CD4-positive, alpha-beta T cell treated with Interleukin-10 for 1 hour (primary cell): ENCODE measurements at regions not wholly inside any gene's neighbourhood (a gene's known extent, or its start where the extent isn't known, plus 50 kb on each side); places are given as distances from the start of the nearest gene placed in this dataset.

Source experiments
- DNase-seq: peaks from one replicate; pipeline ENCODE4 v3.0.0-alpha.2; 2020

GRCh38 chr2:181252262-181253148 lies 204.7 kb upstream of the ITGA4 start:
- no peak for DNase-seq

GRCh38 chr2:181253438-181253837 lies 203.7 kb upstream of the ITGA4 start:
- no peak for DNase-seq

DNA sequence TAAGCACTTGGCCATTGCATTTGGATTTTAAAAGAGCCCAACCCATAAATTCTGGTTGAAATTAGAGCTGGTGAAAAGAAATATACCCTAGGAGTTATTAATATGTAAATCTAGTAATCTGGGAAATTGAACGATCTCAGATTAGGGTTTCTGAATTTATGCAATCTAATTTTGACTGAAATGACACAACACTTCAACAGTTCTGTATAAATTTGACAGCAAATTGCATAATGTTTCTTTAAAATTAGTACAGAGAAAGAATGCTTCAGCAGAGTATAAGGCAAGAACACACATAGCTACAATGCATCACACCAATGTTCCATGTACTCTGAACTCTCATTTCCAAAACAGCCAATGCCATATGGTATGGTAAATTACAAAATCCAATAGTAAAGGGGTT lies 201.5 kb upstream of the ITGA4 start:
- no peak for DNase-seq

DNA sequence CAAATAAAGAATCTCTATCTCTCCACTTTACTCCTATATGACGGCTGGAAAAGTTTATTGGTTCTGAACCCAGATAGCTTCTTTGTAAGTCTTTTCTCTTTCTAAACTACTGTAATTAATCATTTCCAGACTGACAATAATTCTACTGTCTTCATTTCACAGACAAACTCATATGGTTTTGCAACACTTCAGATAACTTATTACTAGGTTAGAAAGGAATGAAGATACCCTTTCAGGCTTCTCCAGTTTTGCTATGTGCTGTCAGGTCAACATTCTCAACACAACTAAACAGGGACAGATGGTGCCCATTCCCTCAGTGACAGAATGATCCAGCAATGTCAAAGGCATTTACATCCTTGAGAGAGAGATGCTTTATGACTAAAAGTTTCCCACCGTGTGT lies 198.5 kb upstream of the ITGA4 start:
- DNase-seq = no peak

DNA sequence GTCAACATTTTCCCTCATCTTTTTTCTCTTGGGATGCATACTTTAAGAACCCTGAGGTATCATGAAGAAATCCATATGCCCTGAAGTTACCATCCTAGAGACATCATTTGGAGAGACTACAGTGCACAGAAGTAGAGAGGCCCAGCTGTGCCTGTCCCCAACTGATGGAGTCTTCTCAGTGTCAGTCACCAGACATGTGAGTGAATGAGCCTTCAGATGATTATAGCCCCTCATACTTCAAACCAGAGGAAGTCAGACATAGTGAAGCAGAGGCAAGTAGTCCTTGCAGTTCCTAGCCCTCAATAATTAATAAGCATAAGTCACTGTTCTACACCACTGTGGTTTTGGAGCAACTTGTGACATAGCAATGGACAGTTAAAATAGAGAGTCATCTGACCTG lies 194.4 kb upstream of the ITGA4 start:
- no peak for DNase-seq

GRCh38 chr2:181264001-181264400 lies 193.2 kb upstream of the ITGA4 start:
- no peak for DNase-seq

DNA sequence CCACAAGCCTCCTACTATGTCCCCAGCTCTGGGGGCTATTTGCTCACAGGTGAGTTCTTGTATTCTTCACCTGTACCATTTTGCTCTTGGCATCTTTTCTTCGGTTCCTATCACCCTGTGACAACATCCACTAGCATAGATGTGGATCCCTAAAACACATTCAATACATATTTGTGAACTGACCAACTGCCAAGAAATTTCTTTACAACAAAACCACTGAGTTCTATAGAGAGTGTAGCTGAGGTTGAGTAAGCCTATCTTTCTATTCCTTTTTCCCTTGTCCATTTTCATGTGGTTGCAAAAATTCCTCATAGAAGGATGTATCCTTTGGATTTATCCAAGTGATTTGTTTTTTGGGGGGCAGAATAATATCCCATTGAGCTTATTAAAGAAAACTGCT lies 192.7 kb upstream of the ITGA4 start:
- DNase-seq = no peak

GRCh38 chr2:181266614-181267013 lies 190.6 kb upstream of the ITGA4 start:
- DNase-seq = no peak

DNA sequence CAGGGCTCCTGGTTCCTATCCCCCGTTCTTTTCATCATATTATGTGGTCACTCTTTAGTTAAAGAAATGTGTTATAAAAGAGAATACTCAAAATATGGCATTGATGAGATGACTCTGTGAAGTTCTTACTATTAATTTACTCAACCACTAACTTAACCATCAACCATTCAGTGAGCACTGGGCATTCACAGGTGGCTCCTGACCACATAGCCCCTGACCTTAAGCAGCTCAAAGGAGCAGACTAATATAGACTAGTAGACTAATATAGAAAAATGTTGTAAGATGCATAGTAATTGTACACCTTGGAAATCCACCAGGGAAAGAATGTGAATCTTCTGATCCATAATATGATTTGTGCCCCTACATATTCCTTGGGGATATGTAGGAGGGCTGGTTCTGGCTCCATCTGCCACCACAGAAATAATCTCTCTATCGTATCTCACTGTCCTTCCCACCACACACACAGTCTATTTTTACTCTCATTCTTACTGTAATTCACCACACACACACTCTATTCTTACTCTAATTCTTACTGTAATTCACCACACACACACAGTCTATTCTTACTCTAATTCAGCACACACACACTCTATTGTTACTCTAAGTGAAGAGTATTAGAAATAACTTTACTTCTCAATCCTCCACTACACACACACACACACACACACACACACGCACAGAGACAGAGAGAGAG lies 188.9 kb upstream of the ITGA4 start:
- no peak for DNase-seq

GRCh38 chr2:181273986-181274385 lies 183.2 kb upstream of the ITGA4 start:
- DNase-seq = no peak

DNA sequence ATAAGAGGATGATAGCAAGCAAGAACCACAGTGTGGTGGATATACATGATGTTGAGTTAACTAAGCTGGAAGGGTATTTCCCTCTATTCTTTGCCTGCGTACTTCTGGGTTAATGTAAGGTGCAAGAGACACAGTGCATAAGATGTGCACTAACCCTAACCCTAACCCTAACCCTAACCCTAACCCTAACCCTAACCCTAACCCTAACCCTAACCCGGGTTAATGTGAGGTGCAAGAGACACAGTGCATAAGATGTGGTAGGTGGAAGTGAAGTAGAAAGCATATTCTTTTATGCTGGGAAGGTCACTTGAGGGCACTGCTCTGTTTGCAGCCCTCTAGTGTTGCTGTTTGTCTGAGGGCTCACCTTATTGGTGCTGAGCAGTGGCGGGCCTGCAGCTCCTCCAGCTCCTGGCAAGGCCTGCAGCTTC lies 181.5 kb upstream of the ITGA4 start:
- peak; percentile 51 for DNase-seq

GRCh38 chr2:181281206-181281832 lies 175.9 kb upstream of the ITGA4 start:
- peak; percentile 56 for DNase-seq

DNA sequence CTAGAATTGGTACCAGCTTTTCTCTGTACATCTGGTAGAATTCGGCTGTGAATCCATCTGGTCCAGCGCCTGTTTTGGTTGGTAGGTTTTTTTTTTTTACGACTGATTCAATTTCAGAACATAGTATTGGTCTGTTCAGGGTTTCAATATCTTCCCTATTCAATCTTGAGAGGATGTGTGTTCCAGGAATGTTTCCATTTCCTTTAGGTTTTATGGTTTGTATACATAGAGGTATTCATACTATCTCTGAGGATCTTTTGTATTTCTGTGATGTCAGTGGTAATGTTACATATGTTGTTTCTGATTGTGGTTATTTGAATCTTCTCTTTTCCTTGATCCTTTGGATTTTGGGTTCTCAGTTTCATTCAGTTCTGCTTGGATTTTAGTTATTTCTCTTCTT lies 172.1 kb upstream of the ITGA4 start:
- no peak for DNase-seq

DNA sequence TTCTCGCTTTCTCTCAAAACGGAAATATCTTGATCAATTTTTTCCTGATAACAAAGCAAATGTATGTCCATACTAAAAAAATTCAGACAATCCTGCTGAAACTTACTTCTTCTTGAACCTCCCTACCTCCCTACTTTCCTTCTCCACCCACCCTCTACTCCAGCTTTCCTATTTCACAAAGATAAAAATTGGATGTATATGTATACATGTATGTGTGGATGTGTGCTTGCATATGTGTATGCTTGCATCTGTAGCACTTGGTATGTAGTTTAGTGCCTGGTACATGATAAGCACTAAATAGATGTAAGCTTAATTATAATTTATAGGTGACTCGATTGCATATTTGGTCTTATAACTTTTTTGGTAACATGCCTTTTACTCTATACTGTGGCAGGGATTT lies 167.5 kb upstream of the ITGA4 start:
- no peak for DNase-seq

GRCh38 chr2:181290182-181290581 lies 167.0 kb upstream of the ITGA4 start:
- DNase-seq = no peak

DNA sequence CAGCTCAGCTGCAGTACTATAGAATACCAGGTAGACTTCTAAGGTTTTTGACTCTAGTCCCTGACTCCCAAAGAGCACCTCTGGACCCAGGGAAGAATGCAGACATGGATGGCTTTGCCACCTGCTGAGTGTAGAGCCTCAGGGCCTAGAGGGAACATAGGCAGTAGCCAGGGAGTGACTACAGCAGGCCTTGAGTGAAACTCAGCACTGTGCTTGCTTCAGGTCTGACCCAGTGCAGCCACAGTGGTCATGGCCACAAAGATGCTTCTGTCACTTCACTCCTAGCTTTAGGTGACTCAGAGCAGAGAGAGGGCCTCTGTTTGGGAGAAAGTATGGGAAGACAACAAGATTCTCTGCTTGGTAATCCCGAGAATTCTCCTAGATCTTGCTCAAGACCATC lies 162.2 kb upstream of the ITGA4 start:
- no peak for DNase-seq

- peak; percentile 76 for DNase-seq
These were observed 156.4 kb upstream of the ITGA4 start for GRCh38 chr2:181300600-181301291.

- DNase-seq = peak; percentile 44
These were observed 153.0 kb upstream of the ITGA4 start for GRCh38 chr2:181304011-181304844.

GRCh38 chr2:181305301-181306123 lies 151.7 kb upstream of the ITGA4 start:
- peak; percentile 67 for DNase-seq

- DNase-seq = peak; percentile 48
These were observed 150.4 kb upstream of the ITGA4 start for GRCh38 chr2:181306785-181307184.
